Suprapubic skin (tissue), 4 donors: ENCODE measurements at regions not wholly inside any gene's neighbourhood (a gene's known extent, or its start where the extent isn't known, plus 50 kb on each side); places are given as distances from the start of the nearest gene placed in this dataset.

Experiments used
- DNase-seq, 2 donors: peaks; one replicate each; pipeline ENCODE4 v3.0.0-alpha.2; 2019; ENCODE audit warnings: low spot score in 2 of 2
- H3K27ac ChIP-seq: fragments of 200-600 bp; sonication (generic); one replicate; pipeline ENCODE4 v1.5.1; 2019
- H3K27me3 ChIP-seq: fragments of 200-600 bp; sonication (generic); one replicate; pipeline ENCODE4 v1.5.1; 2019
- H3K36me3 ChIP-seq: fragments of 200-600 bp; sonication (generic); one replicate; pipeline ENCODE4 v1.5.1; 2019
- H3K4me1 ChIP-seq: fragments of 200-600 bp; sonication (generic); one replicate; pipeline ENCODE4 v1.5.1; 2019
- H3K4me3 ChIP-seq: fragments of 200-600 bp; sonication (generic); one replicate; pipeline ENCODE4 v1.5.1; 2019; ENCODE audit warnings: mild to moderate bottlenecking
- H3K9me3 ChIP-seq: fragments of 200-600 bp; sonication (generic); one replicate; pipeline ENCODE4 v1.5.1; 2019
- EP300 ChIP-seq: sonication (generic); formaldehyde crosslinking; IDR thresholded peaks from one replicate; pipeline ENCODE4 v1.6.1; 2017; ENCODE audit warnings: antibody characterized with exemption
- POLR2A ChIP-seq, 2 donors: fragments of 450-650 bp; IDR thresholded peaks; one replicate each; pipeline ENCODE4 v1.6.1; 2017; ENCODE audit warnings: antibody characterized with exemption in 2 of 2, mild to moderate bottlenecking in 2 of 2, moderate library complexity in 2 of 2
- POLR2AphosphoS5 ChIP-seq, 3 donors: sonication (generic); formaldehyde crosslinking; IDR thresholded peaks; one replicate each; pipeline ENCODE4 v1.6.1; 2017; ENCODE audit warnings: antibody characterized with exemption in 3 of 3
- WGBS: methylation state at CpG from one replicate; pipeline ENCODE4 v1.1.5; 2018; 5-methylcytosine and 5-hydroxymethylcytosine counted together
- TF ChIP-seq, protein P1 (sequence below), 2 donors: fragments of 200-600 bp in 1 of 2; fragments of 450-650 bp in 1 of 2; sonication (generic) in 1 of 2; IDR thresholded peaks; one replicate each; pipeline ENCODE4 v1.5.1; 2016 to 2019; ENCODE audit warnings: antibody characterized with exemption in 2 of 2, mild to moderate bottlenecking in 1 of 2, moderate library complexity in 1 of 2

DNA sequence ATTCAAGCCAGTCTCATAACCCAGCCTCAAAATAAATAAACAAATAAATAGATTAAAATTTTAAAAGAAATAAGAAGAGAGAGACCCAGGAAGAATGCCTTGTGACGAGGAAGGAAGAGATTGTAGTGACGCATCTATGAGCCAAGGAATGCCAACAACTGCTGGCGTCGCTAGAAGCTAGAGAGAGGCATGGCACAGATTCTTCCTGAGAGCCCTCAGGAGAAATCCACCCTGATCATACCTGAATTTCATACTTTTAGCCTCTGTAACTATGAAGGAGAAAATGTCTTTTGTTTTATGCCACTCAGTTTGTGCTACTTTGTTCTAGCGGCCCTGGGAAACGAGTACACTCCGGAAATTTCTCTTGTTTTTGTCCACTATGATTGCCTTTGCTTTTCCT lies 103.9 kb downstream of the C9orf50 start:
- no peak overlapping the region for H3K27ac ChIP-seq
- DNase-seq, result no peak
- H3K4me3 ChIP-seq, result no peak overlapping the region
- H3K36me3 ChIP-seq, result no peaks in the 10 kb centered on the region
- peaks cover 6% of the 10 kb centered on the region for H3K9me3 ChIP-seq
- H3K27me3 ChIP-seq, result no peaks in the 10 kb centered on the region
- 84% methylated on average over 7 of the region's 7 CpGs for WGBS
- TF ChIP-seq, protein P1, sequence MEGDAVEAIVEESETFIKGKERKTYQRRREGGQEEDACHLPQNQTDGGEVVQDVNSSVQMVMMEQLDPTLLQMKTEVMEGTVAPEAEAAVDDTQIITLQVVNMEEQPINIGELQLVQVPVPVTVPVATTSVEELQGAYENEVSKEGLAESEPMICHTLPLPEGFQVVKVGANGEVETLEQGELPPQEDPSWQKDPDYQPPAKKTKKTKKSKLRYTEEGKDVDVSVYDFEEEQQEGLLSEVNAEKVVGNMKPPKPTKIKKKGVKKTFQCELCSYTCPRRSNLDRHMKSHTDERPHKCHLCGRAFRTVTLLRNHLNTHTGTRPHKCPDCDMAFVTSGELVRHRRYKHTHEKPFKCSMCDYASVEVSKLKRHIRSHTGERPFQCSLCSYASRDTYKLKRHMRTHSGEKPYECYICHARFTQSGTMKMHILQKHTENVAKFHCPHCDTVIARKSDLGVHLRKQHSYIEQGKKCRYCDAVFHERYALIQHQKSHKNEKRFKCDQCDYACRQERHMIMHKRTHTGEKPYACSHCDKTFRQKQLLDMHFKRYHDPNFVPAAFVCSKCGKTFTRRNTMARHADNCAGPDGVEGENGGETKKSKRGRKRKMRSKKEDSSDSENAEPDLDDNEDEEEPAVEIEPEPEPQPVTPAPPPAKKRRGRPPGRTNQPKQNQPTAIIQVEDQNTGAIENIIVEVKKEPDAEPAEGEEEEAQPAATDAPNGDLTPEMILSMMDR (IDR thresholded peaks at IDR 0.05), result no peak
- TF ChIP-seq EP300, result no peak
- H3K4me1 ChIP-seq, result no peaks in the 10 kb centered on the region

DNA sequence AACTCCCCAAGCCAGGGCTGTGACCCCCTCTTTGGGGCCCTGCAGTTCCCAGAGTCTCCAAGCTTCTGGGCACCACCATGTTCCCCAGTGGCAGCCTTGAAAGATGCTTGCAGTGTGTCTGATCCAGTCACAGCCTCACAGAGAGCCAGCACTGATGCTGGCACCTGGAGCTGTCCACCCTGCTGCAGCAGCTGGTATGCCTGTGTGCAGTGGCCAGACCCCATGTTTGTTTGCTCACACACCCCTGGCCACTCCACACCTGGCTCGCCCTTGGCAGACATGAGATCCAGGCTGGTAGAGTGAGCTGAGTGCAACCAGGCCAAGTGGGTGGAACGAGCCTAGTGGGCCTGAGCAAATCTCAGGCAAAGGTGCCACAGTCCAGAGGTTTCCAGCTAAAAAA lies 106.0 kb downstream of the C9orf50 start:
- H3K36me3 ChIP-seq, result no peaks in the 10 kb centered on the region
- no peaks in the 10 kb centered on the region for H3K27me3 ChIP-seq
- DNase-seq, result peak in 1 of 2 donors; percentile 29
- H3K4me3 ChIP-seq, result no peak overlapping the region
- no peak overlapping the region for H3K27ac ChIP-seq
- WGBS, result 91% methylated on average over 2 of the region's 2 CpGs
- TF ChIP-seq POLR2A (IDR thresholded peaks at IDR 0.05), result no peak
- no peak for TF ChIP-seq POLR2AphosphoS5 (IDR thresholded peaks at IDR 0.05)
- TF ChIP-seq EP300, result no peak
- TF ChIP-seq, protein P1 (IDR thresholded peaks at IDR 0.05), result no peak
- H3K4me1 ChIP-seq, result no peaks in the 10 kb centered on the region
- H3K9me3 ChIP-seq, result peaks cover 6% of the 10 kb centered on the region

DNA sequence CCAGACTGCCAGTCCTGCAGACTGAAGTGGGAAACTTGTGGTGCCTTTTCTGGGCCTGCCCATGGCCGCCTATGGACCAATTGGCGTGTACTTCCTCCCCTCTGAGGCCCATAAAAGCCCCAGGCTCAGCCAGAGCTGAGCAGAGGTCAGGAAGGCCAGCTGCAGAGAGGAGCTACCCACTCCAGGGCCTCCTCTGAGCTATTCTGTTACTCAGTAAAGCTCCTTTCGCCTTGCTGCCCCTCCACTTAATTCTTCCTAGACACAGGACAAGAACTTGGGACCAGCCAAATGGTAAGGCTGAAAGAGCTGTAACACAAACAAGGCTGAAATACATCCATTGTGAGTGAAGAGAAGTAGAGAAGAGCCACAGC lies 106.4 kb downstream of the C9orf50 start:
- DNase-seq, result peak in 1 of 2 donors; percentile 34
- H3K36me3 ChIP-seq, result no peaks in the 10 kb centered on the region
- H3K9me3 ChIP-seq, result peaks cover 6% of the 10 kb centered on the region
- H3K4me3 ChIP-seq, result no peak overlapping the region
- 33% methylated on average over 1 of the region's 3 CpGs for WGBS
- no peaks in the 10 kb centered on the region for H3K27me3 ChIP-seq
- TF ChIP-seq, protein P1 (IDR thresholded peaks at IDR 0.05), result no peak
- no peak overlapping the region for H3K27ac ChIP-seq
- H3K4me1 ChIP-seq, result no peaks in the 10 kb centered on the region

DNA sequence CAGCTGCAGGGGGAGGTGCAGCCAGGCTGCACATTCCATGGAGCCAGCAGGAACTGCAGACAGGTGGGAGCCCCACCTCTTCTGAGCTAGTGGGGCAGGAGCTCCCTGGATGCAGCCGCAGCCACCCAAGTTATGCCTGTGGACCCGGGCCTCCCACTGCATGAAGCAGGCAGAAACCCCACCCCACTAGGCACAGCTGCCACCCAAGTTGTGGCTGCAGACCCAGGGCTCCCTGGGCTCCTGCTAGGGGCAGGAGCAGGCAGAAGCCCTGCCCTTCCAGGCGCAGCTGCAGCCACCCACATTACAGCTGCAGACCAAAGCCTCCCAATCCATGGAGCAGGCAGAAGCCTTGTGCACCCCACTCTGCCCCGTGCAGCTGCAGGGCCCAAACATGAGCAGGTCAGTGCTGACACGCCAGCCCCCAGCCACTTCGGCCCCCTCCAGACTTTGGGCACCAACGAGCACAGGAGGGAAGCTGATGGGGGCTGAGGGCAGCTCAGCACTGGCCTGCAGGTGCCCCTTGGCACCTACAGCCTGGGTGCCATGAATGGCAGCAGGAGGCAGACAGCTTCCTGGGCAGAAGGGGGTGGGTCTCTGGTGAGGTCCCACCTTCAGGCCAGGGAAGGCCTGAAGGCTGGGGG lies 106.9 kb downstream of the C9orf50 start:
- Histone ChIP-seq H3K4me1 (no peaks in the 10 kb centered on the region), H3K27ac (no peak overlapping the region), H3K27me3 (no peaks in the 10 kb centered on the region), H3K9me3 (peaks cover 6% of the 10 kb centered on the region), H3K4me3 (no peak overlapping the region), H3K36me3 (no peaks in the 10 kb centered on the region)
- TF ChIP-seq POLR2AphosphoS5 (IDR thresholded peaks at IDR 0.05) (no peak), POLR2A (IDR thresholded peaks at IDR 0.05) (no peak), EP300 (no peak)
- TF ChIP-seq, protein P1 (IDR thresholded peaks at IDR 0.05), result no peak
- no CpG with 5 or more reads among the region's 7 CpGs for WGBS
- no peak for DNase-seq

DNA sequence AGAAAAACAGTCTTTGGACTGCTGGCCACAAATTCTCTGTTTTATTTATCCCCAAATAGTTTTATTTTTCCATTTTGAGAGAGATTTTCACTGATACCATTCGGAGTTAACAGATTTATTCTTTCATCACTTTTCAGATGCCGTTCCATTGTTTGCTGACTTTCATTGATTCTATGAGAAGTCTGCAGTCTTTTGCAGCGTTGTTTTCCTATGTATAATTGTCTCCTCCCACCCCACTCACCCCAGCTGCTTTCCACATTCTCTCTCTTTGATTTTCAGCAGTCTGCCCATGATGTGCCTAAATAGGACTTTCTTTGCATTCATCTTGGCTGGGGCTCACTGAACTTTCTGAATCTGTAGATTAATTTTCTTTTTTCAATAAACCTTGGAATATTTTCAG lies 107.6 kb downstream of the C9orf50 start:
- Histone ChIP-seq H3K4me3 (no peak overlapping the region), H3K27me3 (no peaks in the 10 kb centered on the region), H3K36me3 (no peaks in the 10 kb centered on the region), H3K9me3 (peaks cover 6% of the 10 kb centered on the region), H3K4me1 (no peaks in the 10 kb centered on the region), H3K27ac (no peak overlapping the region)
- WGBS, result 82% methylated on average over 3 of the region's 3 CpGs
- no peak for TF ChIP-seq POLR2AphosphoS5 (IDR thresholded peaks at IDR 0.05)
- TF ChIP-seq POLR2A (IDR thresholded peaks at IDR 0.05), result no peak
- TF ChIP-seq EP300, result no peak
- TF ChIP-seq, protein P1 (IDR thresholded peaks at IDR 0.05), result no peak
- no peak for DNase-seq
